A673 (cell line): ENCODE measurements at regions not wholly inside any gene's neighbourhood (a gene's known extent, or its start where the extent isn't known, plus 50 kb on each side); places are given as distances from the start of the nearest gene placed in this dataset.

Source experiments
- BruUV-seq: library from RNA; stranded (reverse); fragments of 400-500 nt; replicated peaks from 2 replicates; lab custom pipeline; 2021; lab: Mats Ljungman, UMichigan
- CTCF ChIA-PET: fragments of 300-600 bp; sonication (Branson Sonifier 250); formaldehyde crosslinking; loops from one replicate; lab custom pipeline; 2022; ENCODE audit warnings: antibody characterized with exemption; lab: Charles Lee
- POLR2A ChIA-PET: fragments of 300-600 bp; sonication (Branson Sonifier 250); formaldehyde crosslinking; loops from one replicate; lab custom pipeline; 2022; ENCODE audit warnings: antibody characterized with exemption; ENCODE audit not compliant: low non-redundant PET; lab: Charles Lee
- DNase-seq: peaks from one replicate; pipeline ENCODE4 v3.0.0-alpha.2; 2015; ENCODE audit warnings: low spot score
- H3K27ac ChIP-seq: fragments of 200-600 bp; sonication (generic); 2 replicates; pipeline ENCODE4 v1.5.1; 2016; ENCODE audit warnings: mixed run types, low read depth, mild to moderate bottlenecking, mixed read lengths, antibody characterized with exemption, low read length; ENCODE audit not compliant: poor library complexity, severe bottlenecking
- H3K27me3 ChIP-seq: fragments of 200-600 bp; sonication (generic); replicated peaks from 2 replicates; pipeline ENCODE4 v1.6.1; 2017; ENCODE audit warnings: mixed run types, low read depth, mild to moderate bottlenecking, mixed read lengths, antibody characterized with exemption, low read length; ENCODE audit not compliant: insufficient read depth, poor library complexity
- H3K36me3 ChIP-seq: fragments of 200-600 bp; sonication (generic); 2 replicates; pipeline ENCODE4 v1.6.1; 2016; ENCODE audit warnings: mixed run types, mild to moderate bottlenecking, mixed read lengths, antibody characterized with exemption, low read length; ENCODE audit not compliant: insufficient read depth, poor library complexity, severe bottlenecking
- H3K4me1 ChIP-seq: fragments of 200-600 bp; sonication (generic); 2 replicates; pipeline ENCODE4 v1.6.1; 2017; ENCODE audit warnings: mixed run types, mild to moderate bottlenecking, mixed read lengths, antibody characterized with exemption, low read length; ENCODE audit not compliant: insufficient read depth, poor library complexity, severe bottlenecking
- H3K4me3 ChIP-seq: fragments of 200-600 bp; sonication (generic); 2 replicates; pipeline ENCODE4 v1.5.1; 2016; ENCODE audit warnings: low read depth, mixed run types, mild to moderate bottlenecking, mixed read lengths, low read length; ENCODE audit not compliant: poor library complexity, severe bottlenecking
- H3K9me3 ChIP-seq: fragments of 200-600 bp; sonication (generic); 2 replicates; pipeline ENCODE4 v1.6.1; 2016; ENCODE audit warnings: mixed run types, low read depth, mild to moderate bottlenecking, mixed read lengths, antibody characterized with exemption, low read length; ENCODE audit not compliant: poor library complexity, severe bottlenecking
- CTCF ChIP-seq: fragments of 300-800, 200-600 bp; sonication (generic); conservative IDR thresholded peaks from 2 replicates; pipeline ENCODE4 v1.5.1; 2017; ENCODE audit warnings: low read depth, mild to moderate bottlenecking, antibody characterized with exemption, low read length, moderate library complexity, mixed read lengths
- EZH2 ChIP-seq: fragments of 200-600 bp; sonication (generic); IDR thresholded peaks from 2 replicates; pipeline ENCODE4 v1.6.1; 2017; ENCODE audit warnings: borderline replicate concordance, low read depth, mild to moderate bottlenecking, mixed read lengths, antibody characterized with exemption, low read length; ENCODE audit not compliant: poor library complexity, severe bottlenecking
- intact Hi-C: fragments of 100-400 bp; cut with micrococcal nuclease; formaldehyde crosslinking; loops from one replicate; pipeline ENCODE4 v1.10.0; 2022; ENCODE audit not compliant: unreplicated experiment

- Histone ChIP-seq H3K4me3 (no peak overlapping the region), H3K27me3 (peaks cover 3% of the 10 kb centered on the region), H3K9me3 (no peaks in the 10 kb centered on the region), H3K4me1 (no peaks in the 10 kb centered on the region), H3K36me3 (no peaks in the 10 kb centered on the region), H3K27ac (no peak overlapping the region)
- POLR2A ChIA-PET, result no interaction called here
- no peak for DNase-seq
- BruUV-seq, result no TSS peak
- CTCF ChIA-PET, result interaction anchor here (0.5 kb wide), 2 partner anchors 136 to 138 kb away, joined by 6 to 7 read pairs; no protein-coding TSS in a partner anchor
- TF ChIP-seq CTCF (no peak), EZH2 (no peak)
- intact Hi-C loops, result no loop called here
Measured at GRCh38 chr7:55279080-55279845, 85.9 kb upstream of the LANCL2 start.

- CTCF ChIA-PET, result interaction anchor here (0.5 to 0.6 kb wide), 2 partner anchors 135 to 137 kb away, joined by 6 to 7 read pairs; no protein-coding TSS in a partner anchor
Measured at GRCh38 chr7:55280031-55280454, 85.1 kb upstream of the LANCL2 start.

DNA sequence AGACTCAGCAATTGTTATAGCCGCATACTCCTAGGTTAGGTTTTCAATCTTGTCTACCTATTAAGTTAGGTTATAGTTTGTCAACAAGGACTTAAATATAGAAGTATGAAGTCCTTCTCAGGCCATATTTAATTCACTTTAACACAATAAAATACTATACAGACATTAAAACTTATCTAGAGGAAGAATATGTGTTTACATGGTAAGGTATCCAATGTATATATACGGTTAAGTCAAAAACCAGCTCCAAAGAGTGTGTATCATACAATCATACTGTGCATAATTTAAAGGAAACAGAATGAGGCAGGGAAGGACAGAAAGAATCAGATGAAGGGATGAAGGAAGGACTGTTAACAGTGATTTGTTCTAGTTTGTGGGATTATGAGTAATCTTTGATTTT lies 79.5 kb upstream of the LANCL2 start:
- no peak for DNase-seq
- ChIA-PET CTCF (interaction anchor here (0.6 kb wide), 1 partner anchor 1278 kb away, joined by 3 read pairs; no protein-coding TSS in a partner anchor), POLR2A (no interaction called here)
- Histone ChIP-seq H3K27ac (no peak overlapping the region), H3K27me3 (peaks cover 9% of the 10 kb centered on the region), H3K4me1 (no peaks in the 10 kb centered on the region), H3K36me3 (no peaks in the 10 kb centered on the region), H3K4me3 (no peak overlapping the region), H3K9me3 (no peaks in the 10 kb centered on the region)
- BruUV-seq, result no TSS peak
- intact Hi-C loops, result loop anchor here (10.0 kb wide), 1 partner anchor 789 kb away; no protein-coding TSS in a partner anchor
- TF ChIP-seq CTCF, result no peak
- TF ChIP-seq EZH2, result no peak

More at GRCh38 chr7:55280031-55280454, 85.1 kb upstream of the LANCL2 start:
- Histone ChIP-seq H3K4me3 (no peak overlapping the region), H3K27ac (no peak overlapping the region), H3K4me1 (no peaks in the 10 kb centered on the region), H3K27me3 (peaks cover 4% of the 10 kb centered on the region), H3K9me3 (no peaks in the 10 kb centered on the region), H3K36me3 (no peaks in the 10 kb centered on the region)
- POLR2A ChIA-PET, result no interaction called here
- TF ChIP-seq EZH2, result no peak
- TF ChIP-seq CTCF, result peak; percentile 64
- no TSS peak for BruUV-seq
- intact Hi-C loops, result loop anchor here (1.0 to 10.0 kb wide), 3 partner anchors 135 to 795 kb away; no protein-coding TSS in a partner anchor
- DNase-seq, result peak; percentile 78
